ENCODE measurements at regions not wholly inside any gene's neighbourhood (a gene's known extent, or its start where the extent isn't known, plus 50 kb on each side); places are given as distances from the start of the nearest gene placed in this dataset.

DNA sequence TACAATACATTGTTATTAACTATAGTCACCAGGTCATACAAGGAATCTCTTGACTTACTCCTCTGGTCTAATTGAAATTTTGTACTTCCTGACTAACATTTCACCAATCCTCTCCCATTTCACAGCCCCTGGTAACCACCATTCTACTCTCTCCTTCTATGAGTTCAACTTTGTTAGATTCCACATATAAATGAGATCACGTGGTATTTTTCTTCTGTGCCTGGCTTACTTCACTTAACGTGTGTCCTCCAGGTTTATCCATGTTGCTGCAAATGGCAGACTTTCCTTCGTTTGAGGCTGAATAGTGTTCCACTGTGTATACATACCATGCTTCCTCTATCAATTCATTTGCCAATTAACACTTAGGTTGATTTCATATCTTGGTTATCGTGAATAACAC, 128.5 kb downstream of the CHD9NB start (continued):
- TF ChIP-seq USF2 (IDR thresholded peaks at IDR 0.05; ENCODE audit: low read length) (no peak), CBX8 (IDR thresholded peaks at IDR 0.05; ENCODE audit: borderline replicate concordance, low read depth, low read length) (no peak), NRF1 (IDR thresholded peaks at IDR 0.05; ENCODE audit: low read depth, low read length) (no peak), BCL11A (IDR thresholded peaks at IDR 0.05; ENCODE audit: low read depth in 2 of 2, low read length in 2 of 2) (no peak), SRF (IDR thresholded peaks at IDR 0.05; ENCODE audit: low read depth, low read length) (no peak), POLR2A (IDR thresholded peaks at IDR 0.05; ENCODE audit: control extremely low read depth in 1 of 2, low read depth in 2 of 2, low read length in 2 of 2) (no peak), NANOG (IDR thresholded peaks at IDR 0.05; ENCODE audit: insufficient read depth, low read depth, low read length, poor library complexity, severe bottlenecking) (no peak)
- TF ChIP-seq, protein P1, sequence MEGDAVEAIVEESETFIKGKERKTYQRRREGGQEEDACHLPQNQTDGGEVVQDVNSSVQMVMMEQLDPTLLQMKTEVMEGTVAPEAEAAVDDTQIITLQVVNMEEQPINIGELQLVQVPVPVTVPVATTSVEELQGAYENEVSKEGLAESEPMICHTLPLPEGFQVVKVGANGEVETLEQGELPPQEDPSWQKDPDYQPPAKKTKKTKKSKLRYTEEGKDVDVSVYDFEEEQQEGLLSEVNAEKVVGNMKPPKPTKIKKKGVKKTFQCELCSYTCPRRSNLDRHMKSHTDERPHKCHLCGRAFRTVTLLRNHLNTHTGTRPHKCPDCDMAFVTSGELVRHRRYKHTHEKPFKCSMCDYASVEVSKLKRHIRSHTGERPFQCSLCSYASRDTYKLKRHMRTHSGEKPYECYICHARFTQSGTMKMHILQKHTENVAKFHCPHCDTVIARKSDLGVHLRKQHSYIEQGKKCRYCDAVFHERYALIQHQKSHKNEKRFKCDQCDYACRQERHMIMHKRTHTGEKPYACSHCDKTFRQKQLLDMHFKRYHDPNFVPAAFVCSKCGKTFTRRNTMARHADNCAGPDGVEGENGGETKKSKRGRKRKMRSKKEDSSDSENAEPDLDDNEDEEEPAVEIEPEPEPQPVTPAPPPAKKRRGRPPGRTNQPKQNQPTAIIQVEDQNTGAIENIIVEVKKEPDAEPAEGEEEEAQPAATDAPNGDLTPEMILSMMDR (IDR thresholded peaks at IDR 0.05; ENCODE audit: control extremely low read depth in 1 of 3, insufficient read depth in 1 of 3, low read depth in 1 of 3, low read length in 3 of 3) = no peak
